ENCODE measurements at regions not wholly inside any gene's neighbourhood (a gene's known extent, or its start where the extent isn't known, plus 50 kb on each side); places are given as distances from the start of the nearest gene placed in this dataset.
A peak's percentile ranks its signal among the peaks of the same experiment; 100 is the strongest.

GRCh38 chr14:73764406-73765280 is 50.5 kb upstream of the PNMA1 start:
- Mint-ChIP-seq H3K36me3 (ENCODE audit: low read depth) (peaks cover 2% of the 10 kb centered on the region), H3K4me3 (peak overlapping the region; percentile 53), H3K4me1 (peaks cover 87% of the 10 kb centered on the region), H3K9me3 (no peaks in the 10 kb centered on the region), H3K27me3 (no peaks in the 10 kb centered on the region), H3K27ac (peak overlapping the region; percentile 77)
- intact Hi-C loops (cut with micrococcal nuclease), result loop anchor here (5.0 kb wide), 1 partner anchor 1513 kb away; the partner anchor contains the start of gene FOS
- POLR2A ChIA-PET, result interaction anchor here (0.7 to 12.7 kb wide), 7 partner anchors 8 to 126 kb away, joined by 3 to 493 read pairs (median 4); a partner anchor contains a TSS
- ATAC-seq (ENCODE audit: low read depth) (no peak), DNase-seq (no peak)
- TF ChIP-seq, protein P1, sequence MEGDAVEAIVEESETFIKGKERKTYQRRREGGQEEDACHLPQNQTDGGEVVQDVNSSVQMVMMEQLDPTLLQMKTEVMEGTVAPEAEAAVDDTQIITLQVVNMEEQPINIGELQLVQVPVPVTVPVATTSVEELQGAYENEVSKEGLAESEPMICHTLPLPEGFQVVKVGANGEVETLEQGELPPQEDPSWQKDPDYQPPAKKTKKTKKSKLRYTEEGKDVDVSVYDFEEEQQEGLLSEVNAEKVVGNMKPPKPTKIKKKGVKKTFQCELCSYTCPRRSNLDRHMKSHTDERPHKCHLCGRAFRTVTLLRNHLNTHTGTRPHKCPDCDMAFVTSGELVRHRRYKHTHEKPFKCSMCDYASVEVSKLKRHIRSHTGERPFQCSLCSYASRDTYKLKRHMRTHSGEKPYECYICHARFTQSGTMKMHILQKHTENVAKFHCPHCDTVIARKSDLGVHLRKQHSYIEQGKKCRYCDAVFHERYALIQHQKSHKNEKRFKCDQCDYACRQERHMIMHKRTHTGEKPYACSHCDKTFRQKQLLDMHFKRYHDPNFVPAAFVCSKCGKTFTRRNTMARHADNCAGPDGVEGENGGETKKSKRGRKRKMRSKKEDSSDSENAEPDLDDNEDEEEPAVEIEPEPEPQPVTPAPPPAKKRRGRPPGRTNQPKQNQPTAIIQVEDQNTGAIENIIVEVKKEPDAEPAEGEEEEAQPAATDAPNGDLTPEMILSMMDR (IDR thresholded peaks at IDR 0.05), result no peak
- CTCF ChIA-PET, result interaction anchor here (0.8 to 2.2 kb wide), 3 partner anchors 12 to 15 kb away, joined by 3 to 6 read pairs (median 3); no protein-coding TSS in a partner anchor
